ENCODE measurements at regions not wholly inside any gene's neighbourhood (a gene's known extent, or its start where the extent isn't known, plus 50 kb on each side); places are given as distances from the start of the nearest gene placed in this dataset.

DNA sequence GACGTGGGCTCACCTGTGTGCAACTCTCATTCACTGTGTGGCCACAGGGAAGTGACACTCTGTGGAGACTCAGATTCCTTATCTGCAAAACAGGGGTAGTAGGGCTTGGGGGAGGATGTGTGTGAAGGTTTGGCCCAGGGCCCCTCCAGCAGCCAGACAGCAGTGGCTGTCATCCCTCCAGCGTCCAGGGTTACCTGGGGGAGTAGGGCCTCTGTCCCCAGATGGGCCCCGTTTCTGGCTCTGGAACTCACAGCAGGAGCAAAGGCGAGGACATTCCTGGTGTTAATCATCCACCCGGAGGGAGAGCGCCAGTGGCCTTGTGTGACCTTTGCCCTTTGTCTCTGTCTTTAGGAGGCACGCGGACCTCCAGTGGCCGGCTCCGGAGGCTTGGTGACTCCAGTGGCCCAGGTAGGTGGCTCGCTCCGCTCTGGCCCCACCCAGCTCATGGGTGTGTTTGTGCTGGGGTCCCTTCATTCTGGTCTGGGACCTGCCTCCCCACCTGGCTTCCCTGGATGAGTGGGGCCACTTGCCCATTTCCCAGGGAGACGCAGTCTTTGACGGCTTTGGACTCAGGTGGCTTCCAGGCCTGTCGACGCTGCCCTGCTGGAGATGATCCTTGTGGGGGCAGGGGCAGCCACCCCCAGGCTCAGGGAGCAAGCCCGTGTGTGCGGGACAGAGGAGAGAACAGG, 166.2 kb downstream of the SEC14L1 start:
- H3K4me1 ChIP-seq (ENCODE audit: control insufficient read depth in 2 of 2, insufficient read depth in 1 of 2, low read depth in 1 of 2, low read length in 2 of 2): peaks cover 7 to 15% of the 10 kb centered on the region in 2 donors
- no peak for DNase-seq (ENCODE audit: low spot score)
- no CpG with 5 or more reads among the region's 18 CpGs for WGBS, 2 donors (ENCODE audit: extremely low coverage in 2 of 2, insufficient read length in 2 of 2, insufficient replicate concordance in 1 of 2)

DNA sequence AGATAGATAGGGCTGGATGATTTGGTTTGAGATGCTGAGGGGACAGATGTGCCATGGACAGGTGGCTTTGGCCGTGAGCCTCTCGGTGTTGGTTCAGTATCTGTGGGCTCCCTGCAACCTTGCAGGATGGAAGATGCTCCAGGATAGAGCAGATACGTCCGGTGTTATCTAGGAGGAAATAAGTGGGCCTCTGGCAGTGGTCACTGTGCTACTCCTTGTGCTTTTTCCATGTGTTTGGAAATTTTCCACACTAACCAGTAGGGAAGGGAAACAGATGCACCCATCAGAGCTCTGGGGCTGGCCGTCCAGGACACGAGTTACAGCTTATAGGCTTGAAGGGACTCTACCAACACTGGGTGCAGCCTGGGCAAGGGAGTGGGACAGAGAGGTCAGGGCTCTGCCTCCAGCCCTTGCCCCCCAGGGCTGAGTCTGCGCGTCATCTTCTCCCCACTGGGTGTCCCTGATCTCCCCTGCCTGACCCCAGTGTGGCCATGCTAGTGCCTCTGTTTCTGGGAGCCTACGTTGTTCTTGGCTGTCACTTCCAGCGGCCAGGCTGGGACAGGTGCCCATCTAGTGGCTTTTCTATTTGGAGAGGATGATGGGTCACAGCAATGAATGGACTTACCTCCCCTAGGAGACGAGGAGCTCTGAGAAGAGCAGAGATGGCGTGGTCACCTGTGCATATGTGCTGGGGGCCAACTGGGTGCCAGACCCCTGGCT, 166.9 kb downstream of the SEC14L1 start:
- H2BK5ac ChIP-seq (ENCODE audit: low read length): no peak overlapping the region
- no peak overlapping the region for H4K91ac ChIP-seq (ENCODE audit: low read depth, low read length, poor library complexity)
- H3K4me3 ChIP-seq (ENCODE audit: low read length in 2 of 2): no peak overlapping the region
- H3K9me3 ChIP-seq (replicated peaks in 1 of 2; ENCODE audit: control insufficient read depth in 2 of 2, insufficient read depth in 1 of 2, low read depth in 1 of 2, low read length in 2 of 2): peaks cover 0 to 2% of the 10 kb centered on the region in 2 donors
- no peak overlapping the region for H3K9ac ChIP-seq (ENCODE audit: low read depth, low read length, poor library complexity)
- no peak for DNase-seq (ENCODE audit: low spot score)
- H3K18ac ChIP-seq (ENCODE audit: low read length): peak overlapping the region; percentile 30
- H3K14ac ChIP-seq (ENCODE audit: low read length): peak overlapping the region; percentile 77
- H2BK120ac ChIP-seq (ENCODE audit: low read depth, low read length): no peak overlapping the region
- no peak overlapping the region for H3K27ac ChIP-seq (replicated peaks; ENCODE audit: low read length)
- no peak overlapping the region for H2BK12ac ChIP-seq (ENCODE audit: low read length)
- no CpG with 5 or more reads among the region's 12 CpGs for WGBS, 2 donors (ENCODE audit: extremely low coverage in 2 of 2, insufficient read length in 2 of 2, insufficient replicate concordance in 1 of 2)
- no peak overlapping the region for H4K8ac ChIP-seq (ENCODE audit: low read depth, low read length)
- H3K4me1 ChIP-seq (ENCODE audit: control insufficient read depth in 2 of 2, insufficient read depth in 1 of 2, low read depth in 1 of 2, low read length in 2 of 2): peaks cover 7 to 15% of the 10 kb centered on the region in 2 donors
- H3K36me3 ChIP-seq (replicated peaks in 1 of 2; ENCODE audit: control insufficient read depth in 2 of 2, insufficient read depth in 2 of 2, low read length in 2 of 2): no peaks in the 10 kb centered on the region
- H3K27me3 ChIP-seq (ENCODE audit: control insufficient read depth in 3 of 3, insufficient read depth in 3 of 3, low read depth in 1 of 3, low read length in 3 of 3): no peaks in the 10 kb centered on the region
- H3K79me1 ChIP-seq (ENCODE audit: low read depth, low read length): no peaks in the 10 kb centered on the region
- peak overlapping the region; percentile 7 for H2AK5ac ChIP-seq (ENCODE audit: low read depth, low read length)
- no peak overlapping the region for H3K4ac ChIP-seq (ENCODE audit: low read length)
- H3K23ac ChIP-seq (ENCODE audit: low read depth, low read length, poor library complexity): no peak overlapping the region
- H3K4me2 ChIP-seq (ENCODE audit: insufficient read depth, low read length, poor library complexity, severe bottlenecking): no peak overlapping the region
- H2AFZ ChIP-seq (ENCODE audit: low read length): no peak overlapping the region
- peak overlapping the region; percentile 28 for H2BK15ac ChIP-seq (ENCODE audit: low read length)

More for the DNA sequence above, 166.2 kb downstream of the SEC14L1 start:
- Histone ChIP-seq H3K23ac (ENCODE audit: low read depth, low read length, poor library complexity) (no peak overlapping the region), H3K9me3 (replicated peaks in 1 of 2; ENCODE audit: control insufficient read depth in 2 of 2, insufficient read depth in 1 of 2, low read depth in 1 of 2, low read length in 2 of 2) (peaks cover 0 to 2% of the 10 kb centered on the region in 2 donors), H3K4me2 (ENCODE audit: insufficient read depth, low read length, poor library complexity, severe bottlenecking) (no peak overlapping the region), H2AK5ac (ENCODE audit: low read depth, low read length) (no peak overlapping the region), H2BK12ac (ENCODE audit: low read length) (no peak overlapping the region), H2BK120ac (ENCODE audit: low read depth, low read length) (no peak overlapping the region), H3K18ac (ENCODE audit: low read length) (peak overlapping the region; percentile 5), H3K9ac (ENCODE audit: low read depth, low read length, poor library complexity) (no peak overlapping the region), H3K4ac (ENCODE audit: low read length) (no peak overlapping the region), H3K36me3 (replicated peaks in 1 of 2; ENCODE audit: control insufficient read depth in 2 of 2, insufficient read depth in 2 of 2, low read length in 2 of 2) (no peaks in the 10 kb centered on the region), H3K14ac (ENCODE audit: low read length) (no peak overlapping the region), H3K79me1 (ENCODE audit: low read depth, low read length) (no peaks in the 10 kb centered on the region), H4K8ac (ENCODE audit: low read depth, low read length) (no peak overlapping the region), H3K4me3 (ENCODE audit: low read length in 2 of 2) (peak overlapping the region in 1 of 2 donors; percentile 25), H2AFZ (ENCODE audit: low read length) (no peak overlapping the region), H2BK15ac (ENCODE audit: low read length) (no peak overlapping the region), H2BK5ac (ENCODE audit: low read length) (peak overlapping the region; percentile 40), H3K27me3 (ENCODE audit: control insufficient read depth in 3 of 3, insufficient read depth in 3 of 3, low read depth in 1 of 3, low read length in 3 of 3) (no peaks in the 10 kb centered on the region), H3K27ac (replicated peaks; ENCODE audit: low read length) (no peak overlapping the region), H4K91ac (ENCODE audit: low read depth, low read length, poor library complexity) (no peak overlapping the region)

DNA sequence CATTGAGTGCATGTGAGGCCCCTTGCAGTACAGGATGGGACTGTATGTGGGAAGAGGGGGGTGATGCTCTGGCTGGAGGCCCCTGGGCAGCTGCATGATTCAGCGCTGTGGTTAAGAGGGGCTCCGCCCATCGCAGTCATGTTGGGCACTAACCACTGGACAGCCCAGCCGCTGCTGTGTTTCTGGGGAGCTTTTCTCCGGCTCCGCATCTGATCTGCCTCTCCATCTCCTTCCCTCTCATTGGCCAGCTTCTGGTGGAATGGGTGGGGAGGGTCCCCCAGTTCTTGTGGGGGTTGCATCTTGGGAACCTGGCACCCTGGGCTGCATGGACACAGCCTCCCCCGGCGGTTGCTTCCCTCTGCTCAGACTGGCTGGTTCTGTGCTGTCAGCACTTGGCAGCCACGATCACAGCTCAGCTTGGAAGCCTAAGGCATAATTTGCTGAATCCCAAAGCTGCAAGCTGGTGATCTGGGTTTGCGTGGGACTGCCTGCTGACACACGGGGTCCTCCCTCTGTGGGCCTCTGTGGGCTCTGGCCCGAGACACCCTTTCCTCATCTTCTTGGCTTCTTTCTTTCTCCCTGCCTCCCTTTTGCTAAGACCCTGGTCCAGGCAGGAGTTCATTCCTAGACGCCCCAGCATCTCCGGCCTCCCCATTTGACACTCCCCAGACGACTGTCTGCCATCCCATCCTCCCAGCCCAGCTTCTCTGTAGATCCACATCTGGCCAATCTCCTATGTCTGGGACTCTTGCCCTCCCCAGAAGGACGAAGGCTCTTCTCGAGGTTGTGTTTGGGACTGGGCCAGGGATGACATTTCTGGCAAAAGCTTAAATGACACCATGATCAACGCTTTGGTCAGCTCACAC, 168.3 kb downstream of the SEC14L1 start:
- Histone ChIP-seq H2AK5ac (ENCODE audit: low read depth, low read length) (peak overlapping the region; percentile 11), H2AFZ (ENCODE audit: low read length) (no peak overlapping the region), H2BK120ac (ENCODE audit: low read depth, low read length) (no peak overlapping the region), H2BK15ac (ENCODE audit: low read length) (no peak overlapping the region), H3K4ac (ENCODE audit: low read length) (no peak overlapping the region), H3K79me1 (ENCODE audit: low read depth, low read length) (no peaks in the 10 kb centered on the region), H3K18ac (ENCODE audit: low read length) (peak overlapping the region; percentile 35), H4K8ac (ENCODE audit: low read depth, low read length) (no peak overlapping the region), H3K14ac (ENCODE audit: low read length) (no peak overlapping the region), H3K9ac (ENCODE audit: low read depth, low read length, poor library complexity) (no peak overlapping the region), H3K4me2 (ENCODE audit: insufficient read depth, low read length, poor library complexity, severe bottlenecking) (no peak overlapping the region), H2BK12ac (ENCODE audit: low read length) (no peak overlapping the region), H3K23ac (ENCODE audit: low read depth, low read length, poor library complexity) (no peak overlapping the region), H3K4me1 (ENCODE audit: control insufficient read depth in 2 of 2, insufficient read depth in 1 of 2, low read depth in 1 of 2, low read length in 2 of 2) (peaks cover 5 to 20% of the 10 kb centered on the region in 2 donors), H4K91ac (ENCODE audit: low read depth, low read length, poor library complexity) (no peak overlapping the region), H3K36me3 (replicated peaks in 1 of 2; ENCODE audit: control insufficient read depth in 2 of 2, insufficient read depth in 2 of 2, low read length in 2 of 2) (no peaks in the 10 kb centered on the region), H3K9me3 (replicated peaks in 1 of 2; ENCODE audit: control insufficient read depth in 2 of 2, insufficient read depth in 1 of 2, low read depth in 1 of 2, low read length in 2 of 2) (peaks cover 0 to 2% of the 10 kb centered on the region in 2 donors), H3K4me3 (ENCODE audit: low read length in 2 of 2) (no peak overlapping the region), H2BK5ac (ENCODE audit: low read length) (no peak overlapping the region), H3K27me3 (ENCODE audit: control insufficient read depth in 3 of 3, insufficient read depth in 3 of 3, low read depth in 1 of 3, low read length in 3 of 3) (no peaks in the 10 kb centered on the region), H3K27ac (replicated peaks; ENCODE audit: low read length) (no peak overlapping the region)
- DNase-seq (ENCODE audit: low spot score): no peak
- no CpG with 5 or more reads among the region's 18 CpGs for WGBS, 2 donors (ENCODE audit: extremely low coverage in 2 of 2, insufficient read length in 2 of 2, insufficient replicate concordance in 1 of 2)
